HL-60 (cell line): ENCODE measurements at regions not wholly inside any gene's neighbourhood (a gene's known extent, or its start where the extent isn't known, plus 50 kb on each side); places are given as distances from the start of the nearest gene placed in this dataset.

Experiments
- DNase-seq, 2 experiments: peaks; one replicate each; pipeline ENCODE4 v3.0.0-alpha.2; 2010 to 2020; ENCODE audit warnings: low read depth in 1 of 2, low spot score in 1 of 2
- H3K27ac ChIP-seq: fragments of 250-450 bp; sonication (Bioruptor Pico); replicated peaks from 2 replicates; pipeline ENCODE4 v1.5.1; 2020; ENCODE audit warnings: mild to moderate bottlenecking, moderate library complexity
- H3K27me3 ChIP-seq: fragments of 250-450 bp; sonication (Bioruptor Pico); 2 replicates; pipeline ENCODE4 v1.5.1; 2021; ENCODE audit warnings: mild to moderate bottlenecking, moderate library complexity; ENCODE audit not compliant: insufficient read depth, poor library complexity, severe bottlenecking
- H3K4me3 ChIP-seq: replicated peaks from 2 replicates; pipeline ENCODE4 v1.5.1; 2011; ENCODE audit warnings: mild to moderate bottlenecking, control low read depth, low read length; ENCODE audit not compliant: insufficient read depth
- CTCF ChIP-seq: IDR thresholded peaks from one replicate; pipeline ENCODE4 v1.5.1; 2011; ENCODE audit warnings: low read length, control low read depth, inconsistent platforms; ENCODE audit not compliant: insufficient read depth
- GABPA ChIP-seq: IDR thresholded peaks from 2 replicates; pipeline ENCODE4 v1.6.1; 2012; ENCODE audit warnings: low read depth
- POLR2AphosphoS5 ChIP-seq: IDR thresholded peaks from 2 replicates; pipeline ENCODE4 v1.6.1; 2012; ENCODE audit warnings: low read depth
- SPI1 ChIP-seq: IDR thresholded peaks from 2 replicates; pipeline ENCODE4 v1.6.1; 2012; ENCODE audit warnings: low read depth, mild to moderate bottlenecking, borderline replicate concordance
- TF ChIP-seq, protein P1 (sequence below): IDR thresholded peaks from 2 replicates; pipeline ENCODE4 v1.6.1; 2012; ENCODE audit warnings: low read depth; ENCODE audit not compliant: insufficient replicate concordance

DNA sequence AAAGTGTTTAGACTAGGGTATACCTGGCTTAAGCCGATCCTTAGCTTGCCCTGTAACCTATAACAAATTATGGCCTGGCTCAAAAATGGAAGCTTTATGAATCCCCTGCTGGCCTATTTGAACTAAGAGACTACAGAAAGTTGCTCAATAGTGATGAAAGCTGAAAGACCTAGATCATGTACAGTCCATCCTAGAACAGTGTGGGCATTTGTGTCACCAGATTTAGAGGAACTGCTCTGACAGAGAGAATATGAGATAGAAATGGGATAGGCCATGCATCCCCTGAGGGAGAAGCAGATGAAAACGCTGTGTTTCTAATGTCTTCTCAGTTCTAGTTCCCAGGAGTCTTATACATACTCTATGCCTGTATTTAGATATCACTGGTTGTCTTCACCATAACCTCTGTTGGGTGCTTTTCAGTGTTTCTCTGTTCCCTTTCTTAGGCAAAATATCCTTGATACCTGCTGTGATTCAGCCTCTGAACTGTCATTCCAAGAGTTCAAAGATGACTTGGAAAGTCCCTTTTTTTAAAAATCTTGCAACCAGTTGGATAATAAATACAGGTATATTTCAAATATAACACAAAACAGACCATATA, 246.9 kb upstream of the SLC39A10 start:
- DNase-seq, result peak in 1 of 2 experiments; percentile 3
- no peak overlapping the region for H3K27ac ChIP-seq

DNA sequence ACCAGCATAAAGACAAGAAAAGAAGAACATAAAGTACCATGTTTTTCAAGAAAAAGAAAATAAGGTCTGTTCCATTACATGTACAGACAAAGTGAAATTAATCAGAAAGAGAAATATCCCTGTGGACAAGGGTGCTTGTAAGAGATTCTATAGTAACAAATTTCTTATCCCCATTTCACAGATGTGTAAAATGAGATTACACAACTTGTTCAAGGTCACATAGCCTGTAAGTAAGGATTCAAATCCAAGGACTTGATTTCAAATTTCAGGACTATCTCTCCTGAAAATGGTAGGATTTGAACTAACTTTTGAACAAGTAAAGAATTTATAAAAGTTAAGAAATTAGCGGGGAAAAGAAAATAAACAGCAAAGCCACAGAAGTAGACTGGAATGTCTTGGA, 248.2 kb upstream of the SLC39A10 start:
- Histone ChIP-seq H3K4me3 (no peak overlapping the region), H3K27ac (no peak overlapping the region), H3K27me3 (no peaks in the 10 kb centered on the region)
- DNase-seq, result no peak
- TF ChIP-seq GABPA (no peak), CTCF (no peak), SPI1 (no peak), POLR2AphosphoS5 (no peak)
- TF ChIP-seq, protein P1, sequence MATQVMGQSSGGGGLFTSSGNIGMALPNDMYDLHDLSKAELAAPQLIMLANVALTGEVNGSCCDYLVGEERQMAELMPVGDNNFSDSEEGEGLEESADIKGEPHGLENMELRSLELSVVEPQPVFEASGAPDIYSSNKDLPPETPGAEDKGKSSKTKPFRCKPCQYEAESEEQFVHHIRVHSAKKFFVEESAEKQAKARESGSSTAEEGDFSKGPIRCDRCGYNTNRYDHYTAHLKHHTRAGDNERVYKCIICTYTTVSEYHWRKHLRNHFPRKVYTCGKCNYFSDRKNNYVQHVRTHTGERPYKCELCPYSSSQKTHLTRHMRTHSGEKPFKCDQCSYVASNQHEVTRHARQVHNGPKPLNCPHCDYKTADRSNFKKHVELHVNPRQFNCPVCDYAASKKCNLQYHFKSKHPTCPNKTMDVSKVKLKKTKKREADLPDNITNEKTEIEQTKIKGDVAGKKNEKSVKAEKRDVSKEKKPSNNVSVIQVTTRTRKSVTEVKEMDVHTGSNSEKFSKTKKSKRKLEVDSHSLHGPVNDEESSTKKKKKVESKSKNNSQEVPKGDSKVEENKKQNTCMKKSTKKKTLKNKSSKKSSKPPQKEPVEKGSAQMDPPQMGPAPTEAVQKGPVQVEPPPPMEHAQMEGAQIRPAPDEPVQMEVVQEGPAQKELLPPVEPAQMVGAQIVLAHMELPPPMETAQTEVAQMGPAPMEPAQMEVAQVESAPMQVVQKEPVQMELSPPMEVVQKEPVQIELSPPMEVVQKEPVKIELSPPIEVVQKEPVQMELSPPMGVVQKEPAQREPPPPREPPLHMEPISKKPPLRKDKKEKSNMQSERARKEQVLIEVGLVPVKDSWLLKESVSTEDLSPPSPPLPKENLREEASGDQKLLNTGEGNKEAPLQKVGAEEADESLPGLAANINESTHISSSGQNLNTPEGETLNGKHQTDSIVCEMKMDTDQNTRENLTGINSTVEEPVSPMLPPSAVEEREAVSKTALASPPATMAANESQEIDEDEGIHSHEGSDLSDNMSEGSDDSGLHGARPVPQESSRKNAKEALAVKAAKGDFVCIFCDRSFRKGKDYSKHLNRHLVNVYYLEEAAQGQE, result no peak

More for the DNA sequence above, 246.9 kb upstream of the SLC39A10 start:
- TF ChIP-seq SPI1 (peak; percentile 15; the same call in 1 of the 2 replicates), GABPA (no peak)
- H3K27me3 ChIP-seq, result no peaks in the 10 kb centered on the region
- no peak overlapping the region for H3K4me3 ChIP-seq

GRCh38 chr2:195408196-195408595, 248.8 kb upstream of the SLC39A10 start:
- no peak for TF ChIP-seq SPI1
- TF ChIP-seq, protein P1, result no peak
- no peak for TF ChIP-seq CTCF
- TF ChIP-seq GABPA, result no peak
- TF ChIP-seq POLR2AphosphoS5, result no peak
- no peaks in the 10 kb centered on the region for H3K27me3 ChIP-seq
- no peak overlapping the region for H3K4me3 ChIP-seq
- no peak overlapping the region for H3K27ac ChIP-seq
- no peak for DNase-seq

DNA sequence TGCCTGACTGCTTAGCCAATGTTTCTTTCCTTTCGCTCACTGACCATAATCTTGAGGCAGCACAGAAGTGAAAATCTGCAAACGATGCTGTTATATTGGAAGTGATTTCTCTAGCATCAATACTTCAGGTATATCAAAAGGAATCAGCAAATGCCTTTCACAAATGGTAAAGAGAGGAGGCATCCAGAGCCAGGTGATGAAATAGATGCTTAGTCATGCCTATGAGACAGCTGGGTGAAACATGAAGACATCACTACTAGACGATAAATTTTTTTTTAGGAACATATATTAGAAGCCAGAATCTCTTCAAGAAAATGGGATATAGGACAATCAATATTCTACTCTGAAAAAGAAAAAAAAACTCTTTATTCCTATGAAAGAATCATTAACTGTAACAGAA, 249.2 kb upstream of the SLC39A10 start:
- H3K27ac ChIP-seq, result no peak overlapping the region
- TF ChIP-seq, protein P1, result no peak
- TF ChIP-seq SPI1 (no peak), POLR2AphosphoS5 (no peak), GABPA (no peak), CTCF (no peak)
- no peaks in the 10 kb centered on the region for H3K27me3 ChIP-seq
- no peak overlapping the region for H3K4me3 ChIP-seq
- DNase-seq, result no peak
